CD4-positive, alpha-beta T cell (primary cell): ENCODE measurements at regions not wholly inside any gene's neighbourhood (a gene's known extent, or its start where the extent isn't known, plus 50 kb on each side); places are given as distances from the start of the nearest gene placed in this dataset.

Experiments
- ATAC-seq: fragments of 200-7000 bp; cut with Tn5 transposase; one replicate; pipeline ENCODE4 v1.10.0; 2022; ENCODE audit warnings: mild to moderate bottlenecking; ENCODE audit not compliant: poor library complexity
- CTCF ChIA-PET: fragments of 350-600 bp; sonication (Branson Sonifier 250); formaldehyde crosslinking; loops from one replicate; lab custom pipeline; 2021; ENCODE audit warnings: antibody characterized with exemption, inconsistent platforms; lab: Charles Lee
- POLR2A ChIA-PET: fragments of 350-600 bp; sonication (Branson Sonifier 250); formaldehyde crosslinking; loops from one replicate; lab custom pipeline; 2021; ENCODE audit warnings: antibody characterized with exemption, inconsistent platforms; lab: Charles Lee
- DNase-seq, 14 experiments: peaks; one replicate each; pipeline ENCODE4 v3.0.0-alpha.2; 2013 to 2020; ENCODE audit warnings: mixed read lengths in 2 of 14
- H3K27ac ChIP-seq, 2 donors: one replicate each; pipeline versions ENCODE4 v1.5.1 to v1.7.0; 2013; ENCODE audit warnings: low read length in 2 of 2, low read depth in 1 of 2, mild to moderate bottlenecking in 1 of 2
- H3K27me3 ChIP-seq, 2 experiments: 1 replicate in 1 of 2; 2 replicates in 1 of 2; pipeline versions ENCODE4 v1.6.1 to v1.7.0; 2013; ENCODE audit warnings: low read length in 2 of 2, control low read depth in 1 of 2, mild to moderate bottlenecking in 1 of 2, moderate library complexity in 1 of 2; ENCODE audit not compliant: insufficient read depth in 2 of 2, control insufficient read depth in 1 of 2
- H3K36me3 ChIP-seq: one replicate; pipeline ENCODE4 v1.6.1; 2013; ENCODE audit warnings: low read length, control low read depth; ENCODE audit not compliant: insufficient read depth
- H3K4me1 ChIP-seq: one replicate; pipeline ENCODE4 v1.6.1; 2013; ENCODE audit warnings: low read length, control low read depth; ENCODE audit not compliant: insufficient read depth
- H3K4me3 ChIP-seq: one replicate; pipeline ENCODE4 v1.5.1; 2013; ENCODE audit warnings: mild to moderate bottlenecking, low read length, moderate library complexity
- H3K9me3 ChIP-seq, 2 experiments: 1 replicate in 1 of 2; 2 replicates in 1 of 2; pipeline versions ENCODE4 v1.6.1 to v1.7.0; 2013; ENCODE audit warnings: low read length in 2 of 2, mild to moderate bottlenecking in 2 of 2, control low read depth in 1 of 2, moderate library complexity in 1 of 2; ENCODE audit not compliant: control insufficient read depth in 1 of 2, insufficient read depth in 1 of 2
- H3K27ac Mint-ChIP-seq: one replicate; pipeline ENCODE4 v1.8.0; 2020; ENCODE audit warnings: mixed read lengths
- H3K27me3 Mint-ChIP-seq: one replicate; pipeline ENCODE4 v1.8.0; 2021; ENCODE audit warnings: mixed read lengths
- H3K36me3 Mint-ChIP-seq: one replicate; pipeline ENCODE4 v1.8.0; 2021; ENCODE audit warnings: low read depth, mixed read lengths
- H3K4me1 Mint-ChIP-seq: one replicate; pipeline ENCODE4 v1.8.0; 2021; ENCODE audit warnings: low read depth, mixed read lengths
- H3K4me3 Mint-ChIP-seq: one replicate; pipeline ENCODE4 v1.8.0; 2020; ENCODE audit warnings: mild to moderate bottlenecking, mixed read lengths
- H3K9me3 Mint-ChIP-seq: one replicate; pipeline ENCODE4 v1.8.0; 2020; ENCODE audit warnings: mixed read lengths
- intact Hi-C, 2 experiments: fragments of 100-400 bp; cut with DNase I in 1 of 2; cut with micrococcal nuclease in 1 of 2; formaldehyde crosslinking; loops; one replicate each; pipeline versions ENCODE4 v1.15.1 to v1.9.0; 2023 to 2025; cut with DNase I, micrococcal nuclease
- TF ChIP-seq, protein P1 (sequence below): fragments of 200-600 bp; IDR thresholded peaks from one replicate; pipeline ENCODE4 v1.8.0; 2022; ENCODE audit warnings: antibody characterized with exemption, mild to moderate bottlenecking

GRCh38 chr16:61243954-61244353, 792.3 kb downstream of the CDH8 start:
- H3K4me1 Mint-ChIP-seq, result no peaks in the 10 kb centered on the region
- no peaks in the 10 kb centered on the region for H3K4me1 ChIP-seq
- H3K27ac Mint-ChIP-seq, result no peak overlapping the region
- H3K36me3 Mint-ChIP-seq, result no peaks in the 10 kb centered on the region
- ChIA-PET POLR2A (no interaction called here), CTCF (no interaction called here)
- DNase-seq, result no peak
- H3K4me3 ChIP-seq, result no peak overlapping the region
- H3K9me3 Mint-ChIP-seq, result peaks cover 17% of the 10 kb centered on the region
- intact Hi-C loops, result no loop called here
- TF ChIP-seq, protein P1, sequence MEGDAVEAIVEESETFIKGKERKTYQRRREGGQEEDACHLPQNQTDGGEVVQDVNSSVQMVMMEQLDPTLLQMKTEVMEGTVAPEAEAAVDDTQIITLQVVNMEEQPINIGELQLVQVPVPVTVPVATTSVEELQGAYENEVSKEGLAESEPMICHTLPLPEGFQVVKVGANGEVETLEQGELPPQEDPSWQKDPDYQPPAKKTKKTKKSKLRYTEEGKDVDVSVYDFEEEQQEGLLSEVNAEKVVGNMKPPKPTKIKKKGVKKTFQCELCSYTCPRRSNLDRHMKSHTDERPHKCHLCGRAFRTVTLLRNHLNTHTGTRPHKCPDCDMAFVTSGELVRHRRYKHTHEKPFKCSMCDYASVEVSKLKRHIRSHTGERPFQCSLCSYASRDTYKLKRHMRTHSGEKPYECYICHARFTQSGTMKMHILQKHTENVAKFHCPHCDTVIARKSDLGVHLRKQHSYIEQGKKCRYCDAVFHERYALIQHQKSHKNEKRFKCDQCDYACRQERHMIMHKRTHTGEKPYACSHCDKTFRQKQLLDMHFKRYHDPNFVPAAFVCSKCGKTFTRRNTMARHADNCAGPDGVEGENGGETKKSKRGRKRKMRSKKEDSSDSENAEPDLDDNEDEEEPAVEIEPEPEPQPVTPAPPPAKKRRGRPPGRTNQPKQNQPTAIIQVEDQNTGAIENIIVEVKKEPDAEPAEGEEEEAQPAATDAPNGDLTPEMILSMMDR, result no peak
- H3K9me3 ChIP-seq, result peaks cover 13 to 20% of the 10 kb centered on the region in 2 experiments
- no peak for ATAC-seq
- no peaks in the 10 kb centered on the region for H3K27me3 ChIP-seq
- no peaks in the 10 kb centered on the region for H3K27me3 Mint-ChIP-seq
- no peak overlapping the region for H3K4me3 Mint-ChIP-seq
- H3K36me3 ChIP-seq, result no peaks in the 10 kb centered on the region
- H3K27ac ChIP-seq, result no peak overlapping the region

DNA sequence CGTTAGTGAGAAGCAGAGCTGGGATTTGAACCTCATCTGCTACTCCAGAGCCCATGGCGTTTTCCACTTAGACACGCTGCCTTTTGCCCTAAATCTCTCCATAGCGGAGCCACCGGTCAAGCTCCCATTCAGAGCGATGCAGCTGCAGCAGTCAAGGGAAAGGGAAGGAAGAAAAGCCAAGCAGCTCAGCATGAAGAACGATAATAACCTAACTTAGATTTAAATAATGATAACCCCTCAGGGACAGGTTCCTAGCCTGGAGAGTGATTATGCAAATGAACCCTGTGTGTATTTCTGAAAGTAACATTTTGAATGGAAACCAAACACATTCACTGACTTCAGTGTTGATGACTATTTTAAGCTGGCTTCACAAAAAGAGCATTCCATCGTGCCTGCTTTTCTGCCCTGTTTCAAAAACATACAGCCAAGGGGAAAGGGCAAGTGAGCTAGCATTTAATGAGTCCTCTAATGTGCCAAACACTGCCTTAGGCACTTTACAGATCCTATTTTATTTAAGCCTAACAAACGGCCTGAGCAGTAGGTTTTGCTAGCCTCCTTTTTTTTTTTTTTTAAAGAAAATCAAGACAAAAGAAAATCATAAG, 798.3 kb downstream of the CDH8 start:
- Mint-ChIP-seq H3K36me3 (no peaks in the 10 kb centered on the region), H3K4me3 (no peak overlapping the region), H3K4me1 (no peaks in the 10 kb centered on the region), H3K9me3 (peaks cover 14% of the 10 kb centered on the region), H3K27ac (no peak overlapping the region), H3K27me3 (no peaks in the 10 kb centered on the region)
- CTCF ChIA-PET, result no interaction called here
- POLR2A ChIA-PET, result no interaction called here
- Histone ChIP-seq H3K4me1 (no peaks in the 10 kb centered on the region), H3K4me3 (no peak overlapping the region), H3K27me3 (no peaks in the 10 kb centered on the region), H3K36me3 (no peaks in the 10 kb centered on the region), H3K27ac (no peak overlapping the region), H3K9me3 (peaks cover 0 to 3% of the 10 kb centered on the region in 2 experiments)
- TF ChIP-seq, protein P1, result no peak
- ATAC-seq (no peak), DNase-seq (no peak)
- intact Hi-C loops, result no loop called here

DNA sequence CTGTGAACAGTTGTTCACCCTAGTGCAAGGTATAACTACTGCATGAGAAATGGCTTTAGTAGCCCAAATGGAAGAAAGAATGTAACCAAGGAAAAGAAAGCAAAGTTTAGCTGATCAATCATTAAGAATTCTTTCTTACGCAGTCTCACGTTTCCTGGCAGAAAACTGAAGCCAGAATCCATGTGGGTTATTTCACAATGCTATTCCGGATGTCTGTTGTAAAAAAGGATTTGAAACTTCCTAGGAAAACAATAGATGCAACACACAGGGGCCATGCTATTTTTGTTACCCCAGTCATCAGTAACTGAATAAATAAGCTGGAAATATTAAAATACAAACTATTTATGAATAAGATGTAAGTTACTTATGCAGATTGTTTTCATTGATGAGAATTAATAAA, 802.5 kb downstream of the CDH8 start:
- Mint-ChIP-seq H3K4me1 (no peaks in the 10 kb centered on the region), H3K36me3 (no peaks in the 10 kb centered on the region), H3K9me3 (peaks cover 9% of the 10 kb centered on the region), H3K27me3 (no peaks in the 10 kb centered on the region), H3K4me3 (no peak overlapping the region), H3K27ac (no peak overlapping the region)
- Histone ChIP-seq H3K9me3 (no peaks in the 10 kb centered on the region), H3K4me3 (no peak overlapping the region), H3K27me3 (no peaks in the 10 kb centered on the region), H3K36me3 (no peaks in the 10 kb centered on the region), H3K27ac (no peak overlapping the region), H3K4me1 (no peaks in the 10 kb centered on the region)
- ChIA-PET POLR2A (no interaction called here), CTCF (no interaction called here)
- TF ChIP-seq, protein P1, result no peak
- ATAC-seq (no peak), DNase-seq (no peak)
- intact Hi-C loops, result no loop called here
